ENCODE measurements at regions not wholly inside any gene's neighbourhood (a gene's known extent, or its start where the extent isn't known, plus 50 kb on each side); places are given as distances from the start of the nearest gene placed in this dataset.

GRCh38 chr2:217661378-217661777 lies 341.4 kb downstream of the TNS1 start:
- Histone ChIP-seq H3K79me2 (ENCODE audit: control insufficient read depth, insufficient read depth, low read length) (no peaks in the 10 kb centered on the region), H3K4me1 (ENCODE audit: control insufficient read depth in 2 of 2, insufficient read depth in 2 of 2, low read length in 2 of 2) (no peaks in the 10 kb centered on the region), H3K27ac (ENCODE audit: low read length in 2 of 2) (no peak overlapping the region), H2AFZ (ENCODE audit: insufficient read depth, low read depth, low read length, poor library complexity, severe bottlenecking) (no peak overlapping the region), H3K36me3 (replicated peaks in 1 of 2; ENCODE audit: control extremely low read depth in 1 of 2, control insufficient read depth in 1 of 2, extremely low read depth in 1 of 2, insufficient read depth in 2 of 2, low read length in 1 of 2) (no peaks in the 10 kb centered on the region), H3K4me2 (replicated peaks; ENCODE audit: low read depth, low read length, poor library complexity, severe bottlenecking) (no peak overlapping the region), H4K20me1 (ENCODE audit: control insufficient read depth, insufficient read depth, low read length, poor library complexity, severe bottlenecking) (no peaks in the 10 kb centered on the region), H3K4me3 (ENCODE audit: control extremely low read depth in 1 of 5, extremely low read depth in 1 of 5, insufficient read depth in 1 of 5, low read depth in 2 of 5, low read length in 4 of 5) (no peak overlapping the region), H3K9me3 (ENCODE audit: control extremely low read depth in 1 of 3, control insufficient read depth in 2 of 3, insufficient read depth in 1 of 3, low read length in 2 of 3) (no peaks in the 10 kb centered on the region), H3K9ac (ENCODE audit: low read length) (no peak overlapping the region), H3K27me3 (replicated peaks in 1 of 4; ENCODE audit: control extremely low read depth in 1 of 4, control insufficient read depth in 3 of 4, insufficient read depth in 4 of 4, low read length in 3 of 4) (peaks cover 0 to 8% (median 2%) of the 10 kb centered on the region in 4 experiments)
- Mint-ChIP-seq H3K27me3 (peaks cover 41% of the 10 kb centered on the region), H3K27ac (no peak overlapping the region), H3K4me1 (peaks cover 11% of the 10 kb centered on the region), H3K9me3 (ENCODE audit: insufficient read depth) (no peaks in the 10 kb centered on the region), H3K4me3 (no peak overlapping the region)
- intact Hi-C loops (cut with micrococcal nuclease): no loop called here
- POLR2A ChIA-PET: no interaction called here
- CTCF ChIA-PET: no interaction called here
- ATAC-seq (ENCODE audit: low read depth): no peak
- TF ChIP-seq EZH2 (IDR thresholded peaks at IDR 0.05; ENCODE audit: borderline replicate concordance, insufficient read depth, low read depth, low read length, poor library complexity, severe bottlenecking) (no peak), CTCF (IDR thresholded peaks at IDR 0.05) (no peak)
- no peak for DNase-seq

GRCh38 chr2:217660423-217660822 lies 342.4 kb downstream of the TNS1 start:
- peaks cover 11% of the 10 kb centered on the region for H3K4me1 Mint-ChIP-seq
- no peak overlapping the region for H3K27ac ChIP-seq (ENCODE audit: low read length in 2 of 2)
- no peak overlapping the region for H3K4me3 Mint-ChIP-seq
- H3K27ac Mint-ChIP-seq: no peak overlapping the region
- ChIA-PET POLR2A (no interaction called here), CTCF (no interaction called here)
- no peak overlapping the region for H3K4me2 ChIP-seq (replicated peaks; ENCODE audit: low read depth, low read length, poor library complexity, severe bottlenecking)
- intact Hi-C loops (cut with micrococcal nuclease): no loop called here
- no peak for TF ChIP-seq EZH2 (IDR thresholded peaks at IDR 0.05; ENCODE audit: borderline replicate concordance, insufficient read depth, low read depth, low read length, poor library complexity, severe bottlenecking)
- TF ChIP-seq CTCF (IDR thresholded peaks at IDR 0.05): no peak
- no peak overlapping the region for H3K9ac ChIP-seq (ENCODE audit: low read length)
- H3K36me3 ChIP-seq (replicated peaks in 1 of 2; ENCODE audit: control extremely low read depth in 1 of 2, control insufficient read depth in 1 of 2, extremely low read depth in 1 of 2, insufficient read depth in 2 of 2, low read length in 1 of 2): no peaks in the 10 kb centered on the region
- H3K79me2 ChIP-seq (ENCODE audit: control insufficient read depth, insufficient read depth, low read length): no peaks in the 10 kb centered on the region
- no peaks in the 10 kb centered on the region for H3K9me3 Mint-ChIP-seq (ENCODE audit: insufficient read depth)
- no peaks in the 10 kb centered on the region for H3K9me3 ChIP-seq (ENCODE audit: control extremely low read depth in 1 of 3, control insufficient read depth in 2 of 3, insufficient read depth in 1 of 3, low read length in 2 of 3)
- peaks cover 0 to 9% (median 2%) of the 10 kb centered on the region in 4 experiments for H3K27me3 ChIP-seq (replicated peaks in 1 of 4; ENCODE audit: control extremely low read depth in 1 of 4, control insufficient read depth in 3 of 4, insufficient read depth in 4 of 4, low read length in 3 of 4)
- H3K4me1 ChIP-seq (ENCODE audit: control insufficient read depth in 2 of 2, insufficient read depth in 2 of 2, low read length in 2 of 2): no peaks in the 10 kb centered on the region
- peaks cover 42% of the 10 kb centered on the region for H3K27me3 Mint-ChIP-seq
- H3K4me3 ChIP-seq (ENCODE audit: control extremely low read depth in 1 of 5, extremely low read depth in 1 of 5, insufficient read depth in 1 of 5, low read depth in 2 of 5, low read length in 4 of 5): no peak overlapping the region
- no peak overlapping the region for H2AFZ ChIP-seq (ENCODE audit: insufficient read depth, low read depth, low read length, poor library complexity, severe bottlenecking)
- ATAC-seq (ENCODE audit: low read depth): no peak
- H4K20me1 ChIP-seq (ENCODE audit: control insufficient read depth, insufficient read depth, low read length, poor library complexity, severe bottlenecking): no peaks in the 10 kb centered on the region
- no peak for DNase-seq
